Anterior cingulate cortex (tissue), 58 donors: ENCODE measurements at regions not wholly inside any gene's neighbourhood (a gene's known extent, or its start where the extent isn't known, plus 50 kb on each side); places are given as distances from the start of the nearest gene placed in this dataset.

Experiments used
- DNase-seq, 58 donors: peaks; one replicate each; lab custom pipeline; 2025; lab: John Stamatoyannopoulos, UW

- no peak for DNase-seq
Observed at GRCh38 chr7:84354866-84355265, 160.3 kb upstream of the SEMA3A start.

GRCh38 chr7:84354030-84354429 lies 159.4 kb upstream of the SEMA3A start:
- DNase-seq, result no peak

DNA sequence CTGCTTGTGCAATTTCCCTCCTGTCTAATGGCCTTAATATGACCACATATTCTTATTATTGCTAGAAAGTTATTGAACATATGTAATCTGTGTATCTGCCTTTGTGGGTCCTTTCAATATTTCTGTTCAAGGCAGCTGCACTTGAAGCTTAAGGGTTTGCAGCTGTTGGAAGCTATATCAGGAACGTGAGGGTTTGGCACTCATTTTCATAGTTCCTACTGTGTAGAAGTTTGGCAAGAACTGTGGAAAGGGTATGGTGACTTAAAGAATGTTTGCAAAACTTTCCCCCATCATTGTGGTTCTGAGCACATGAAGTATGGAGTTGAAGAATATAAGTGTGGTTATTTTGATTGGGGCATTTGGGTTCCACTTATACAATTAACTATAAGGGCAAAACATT lies 144.7 kb upstream of the SEMA3A start:
- DNase-seq, result no peak

GRCh38 chr7:84337429-84337828 lies 142.8 kb upstream of the SEMA3A start:
- DNase-seq, result no peak

GRCh38 chr7:84336766-84337165 lies 142.2 kb upstream of the SEMA3A start:
- no peak for DNase-seq

- DNase-seq, result peak in 1 of 58 donors; percentile 20
Observed at GRCh38 chr7:84336303-84336702, 141.7 kb upstream of the SEMA3A start.

DNA sequence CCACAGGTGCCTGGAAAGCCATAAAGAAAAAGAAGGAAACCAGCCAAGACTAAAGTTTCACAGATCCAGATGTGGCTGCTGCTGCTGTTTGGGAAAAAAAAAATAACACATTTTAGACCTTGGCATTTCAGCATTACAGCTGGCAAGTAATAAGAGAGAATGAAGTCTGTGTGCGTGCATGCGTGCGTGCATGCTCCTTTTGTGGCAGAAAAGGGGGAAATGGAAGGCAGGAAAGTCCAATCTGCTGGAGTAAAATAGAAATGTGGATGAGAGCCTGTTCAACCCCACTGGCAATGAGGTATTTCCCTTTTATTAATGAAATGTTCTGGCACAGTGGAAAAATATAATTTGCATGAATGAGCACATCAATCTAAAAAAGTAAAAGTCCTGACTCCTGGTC lies 137.0 kb upstream of the SEMA3A start:
- no peak for DNase-seq

- DNase-seq, result no peak
Observed at GRCh38 chr7:84328571-84328970, 134.0 kb upstream of the SEMA3A start.

DNA sequence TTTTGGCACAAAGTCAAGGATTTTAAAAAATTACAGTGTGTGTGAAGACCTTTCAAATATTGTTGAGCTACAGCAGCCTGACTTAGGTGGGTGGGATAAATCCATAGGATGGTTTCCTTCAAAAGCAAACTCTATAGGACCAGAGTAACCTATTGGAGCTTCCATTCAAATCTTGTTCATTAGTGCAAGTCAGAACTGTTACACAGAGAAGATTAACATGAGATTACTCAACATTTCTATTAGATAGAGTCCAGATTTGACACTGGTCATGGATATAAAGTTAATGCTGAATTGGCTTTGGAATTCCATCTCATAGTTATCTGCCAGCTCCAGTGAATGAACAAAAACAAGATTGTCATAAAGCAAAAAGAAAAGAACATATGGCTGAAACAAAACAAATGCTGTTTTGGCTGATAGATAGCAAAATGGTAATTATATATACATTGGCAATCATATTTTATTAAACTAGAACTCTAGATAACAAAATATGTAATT lies 129.6 kb upstream of the SEMA3A start:
- no peak for DNase-seq

DNA sequence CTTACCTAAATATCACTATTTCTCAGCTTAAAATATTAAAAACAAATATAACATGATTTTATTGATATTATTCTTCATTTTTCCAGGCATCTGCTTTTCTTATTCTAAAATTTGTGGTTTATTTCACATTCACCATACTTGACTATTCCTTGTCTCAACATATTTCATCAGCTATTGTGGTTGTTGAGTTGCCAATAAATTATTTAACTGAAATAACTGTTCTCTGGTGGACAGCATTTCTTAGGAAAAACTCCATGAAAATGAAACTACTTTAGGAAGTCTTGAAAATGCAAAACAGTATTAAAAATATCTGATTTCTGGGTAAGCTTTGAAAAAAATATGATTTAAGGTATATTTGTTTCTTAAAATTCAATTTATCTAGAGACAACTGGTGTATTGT lies 122.9 kb upstream of the SEMA3A start:
- no peak for DNase-seq

DNA sequence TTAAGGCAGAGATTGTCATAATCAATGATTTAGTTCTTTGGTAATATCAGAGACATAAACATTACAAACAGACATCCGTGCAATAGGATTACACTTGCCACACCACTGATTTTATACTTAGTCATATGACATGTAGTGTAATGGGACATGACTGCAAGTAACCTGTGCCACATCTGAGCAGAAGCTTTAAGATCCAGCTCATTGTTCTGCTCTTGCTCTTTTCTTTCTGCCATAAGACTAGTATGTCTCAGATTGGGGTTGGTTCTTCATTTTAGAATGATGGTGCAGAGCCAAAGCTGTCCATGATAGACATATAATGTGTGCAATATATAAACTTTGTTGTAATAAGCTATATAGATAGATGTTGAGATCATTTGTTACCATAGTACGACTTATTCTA lies 119.7 kb upstream of the SEMA3A start:
- no peak for DNase-seq

DNA sequence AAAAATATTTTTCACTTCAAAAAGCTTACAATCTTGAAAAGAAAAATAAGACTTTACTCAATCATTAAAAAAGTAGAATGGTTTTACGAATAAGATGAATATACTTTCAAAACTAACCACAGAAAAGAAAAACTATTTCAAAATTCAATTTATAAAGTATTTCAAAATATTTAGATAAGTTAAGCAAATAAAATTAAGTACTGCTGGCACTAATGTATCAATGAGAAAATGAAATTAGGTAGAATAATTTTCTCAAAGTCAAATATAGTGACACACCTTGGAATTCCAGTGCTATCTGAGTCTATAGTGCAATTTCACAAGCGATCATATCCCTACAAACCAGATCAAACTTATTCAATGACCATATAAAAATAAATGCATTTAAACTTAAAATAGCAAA lies 109.8 kb upstream of the SEMA3A start:
- no peak for DNase-seq

GRCh38 chr7:84302949-84303348 lies 108.4 kb upstream of the SEMA3A start:
- no peak for DNase-seq

- no peak for DNase-seq
Observed at GRCh38 chr7:84297616-84298015, 103.0 kb upstream of the SEMA3A start.

GRCh38 chr7:84294847-84295455 lies 100.4 kb upstream of the SEMA3A start:
- no peak for DNase-seq

- DNase-seq, result no peak
Observed at GRCh38 chr7:84294391-84294790, 99.8 kb upstream of the SEMA3A start.

DNA sequence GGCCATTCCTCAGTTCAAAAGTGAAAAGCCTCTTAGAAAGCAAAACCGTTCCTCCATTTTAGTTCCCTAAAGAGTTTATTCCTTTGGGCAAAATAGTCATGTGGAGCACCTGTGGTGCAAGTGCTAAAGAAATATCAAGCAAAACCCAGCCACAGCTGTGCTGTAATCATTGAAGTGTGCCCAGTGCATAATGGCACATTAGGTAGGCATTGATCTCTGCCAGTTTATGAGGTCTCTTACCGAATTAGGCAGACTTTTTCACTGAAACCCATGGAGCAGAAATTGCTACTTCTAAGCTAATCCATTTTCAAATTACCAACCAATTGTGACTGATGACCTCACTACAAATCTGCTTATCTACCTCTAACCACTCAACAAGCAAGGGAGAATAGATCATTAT lies 97.2 kb upstream of the SEMA3A start:
- DNase-seq, result no peak

- DNase-seq, result no peak
Observed at GRCh38 chr7:84283798-84284197, 89.2 kb upstream of the SEMA3A start.

- DNase-seq, result no peak
Observed at GRCh38 chr7:84281518-84281917, 86.9 kb upstream of the SEMA3A start.

DNA sequence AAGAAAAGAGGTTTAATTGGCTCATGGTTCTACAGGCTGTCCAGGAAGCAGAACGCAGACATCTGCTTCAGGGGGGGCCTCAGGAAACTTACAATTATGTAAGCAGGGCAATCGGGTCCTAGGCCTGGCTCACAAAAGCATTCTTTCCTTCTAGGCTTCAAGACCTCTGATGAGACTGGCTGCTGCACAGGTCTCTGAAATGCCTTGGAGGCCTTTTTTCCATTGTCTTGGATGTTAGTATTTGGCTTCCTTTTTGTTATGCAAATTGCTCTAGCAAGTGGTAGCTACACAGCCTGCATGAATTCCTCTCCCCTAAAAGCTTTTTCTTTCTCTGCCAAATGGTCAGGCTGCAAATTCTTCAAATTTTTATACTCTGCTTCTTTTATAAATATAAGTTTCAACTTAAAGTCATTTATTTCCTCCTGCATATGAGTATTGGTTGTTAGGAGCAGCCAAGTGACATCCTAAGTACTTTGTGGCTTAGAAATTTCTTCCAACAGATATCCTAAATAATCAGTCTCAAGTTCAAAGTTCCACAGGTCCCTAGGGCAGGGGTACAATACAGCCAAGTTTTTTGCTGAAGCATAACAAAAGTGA lies 83.1 kb upstream of the SEMA3A start:
- no peak for DNase-seq

DNA sequence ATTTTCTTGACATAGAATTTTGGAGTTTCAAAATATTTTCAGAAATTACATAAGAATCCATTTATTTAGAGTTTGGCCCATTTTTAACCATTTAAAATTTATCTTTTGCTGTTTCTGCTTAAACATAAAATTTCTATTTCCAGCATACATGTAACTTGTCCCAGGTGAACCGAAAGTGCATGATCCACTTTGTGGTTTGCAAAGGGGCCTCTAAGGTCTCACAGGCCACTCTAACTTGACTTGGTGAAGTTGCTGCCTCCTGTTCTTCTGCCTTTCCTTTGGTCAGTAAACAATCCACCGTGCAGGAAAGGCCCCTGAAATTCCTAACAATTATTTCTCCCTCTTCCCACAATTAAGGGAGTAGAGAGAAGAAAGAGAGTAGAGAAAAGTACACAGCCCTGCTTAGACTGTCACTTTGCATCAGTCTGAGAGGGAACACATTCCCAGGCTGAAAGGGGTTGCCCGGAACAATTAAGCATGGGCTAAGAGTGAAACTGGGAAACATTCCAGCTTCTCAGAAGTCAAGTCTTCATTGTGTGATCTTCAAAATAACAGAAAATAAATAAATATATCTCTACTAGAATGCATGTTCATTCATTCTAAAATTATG lies 79.5 kb upstream of the SEMA3A start:
- DNase-seq, result no peak

DNA sequence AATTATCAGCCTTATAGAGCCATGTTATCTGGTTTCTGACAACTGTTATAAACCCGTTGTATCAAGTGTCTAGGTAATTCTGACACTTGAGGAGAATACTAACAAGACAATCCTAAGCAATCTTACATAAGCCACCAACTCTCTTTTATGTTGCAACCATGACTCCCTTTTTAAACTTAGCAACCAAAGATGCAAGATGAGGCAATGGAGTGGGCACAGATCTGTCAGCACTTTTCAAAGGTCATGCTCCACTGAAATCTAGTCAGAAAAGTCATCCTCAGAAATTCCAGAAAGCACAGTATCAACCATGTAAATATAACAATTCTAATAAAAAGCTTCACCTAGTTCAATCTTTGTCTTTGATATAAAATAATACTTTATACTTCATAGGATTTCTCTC lies 77.0 kb upstream of the SEMA3A start:
- no peak for DNase-seq
